Heart left ventricle (tissue), 16 donors: ENCODE measurements at regions not wholly inside any gene's neighbourhood (a gene's known extent, or its start where the extent isn't known, plus 50 kb on each side); places are given as distances from the start of the nearest gene placed in this dataset.

Experiments
- ATAC-seq, 4 donors: fragments of 200-7000 bp; cut with Tn5 transposase; one replicate each; pipeline ENCODE4 v1.9.1; 2020 to 2022; ENCODE audit warnings: moderate library complexity in 4 of 4, mild to moderate bottlenecking in 3 of 4, moderate number of reproducible peaks in 1 of 4
- DNase-seq, 5 donors: peaks; one replicate each; pipeline ENCODE4 v3.0.0-alpha.2; 2020
- H3K27ac ChIP-seq, 12 donors: fragments of 200-600 bp; sonication (generic) in 4 of 12; one replicate each; pipeline versions ENCODE4 v1.5.0 to v1.8.0; 2016 to 2022; ENCODE audit warnings: mild to moderate bottlenecking in 2 of 12
- H3K27me3 ChIP-seq, 9 donors: fragments of 200-600 bp; sonication (generic) in 2 of 9; one replicate each; pipeline versions ENCODE4 v1.5.1 to v1.8.0; 2016 to 2022; ENCODE audit warnings: mild to moderate bottlenecking in 3 of 9
- H3K36me3 ChIP-seq, 9 donors: fragments of 200-600 bp; sonication (generic) in 2 of 9; one replicate each; pipeline versions ENCODE4 v1.5.0 to v1.8.0; 2018 to 2022; ENCODE audit warnings: mild to moderate bottlenecking in 2 of 9
- H3K4me1 ChIP-seq, 12 donors: fragments of 200-600 bp; sonication (generic) in 4 of 12; one replicate each; pipeline versions ENCODE4 v1.5.0 to v1.8.0; 2016 to 2022; ENCODE audit warnings: mild to moderate bottlenecking in 3 of 12
- H3K4me3 ChIP-seq, 12 donors: fragments of 200-600 bp; sonication (generic) in 4 of 12; one replicate each; pipeline versions ENCODE4 v1.5.0 to v1.8.0; 2017 to 2022; ENCODE audit warnings: mild to moderate bottlenecking in 9 of 12, moderate library complexity in 4 of 12
- H3K9me3 ChIP-seq, 12 donors: fragments of 200-600 bp; sonication (generic) in 4 of 12; one replicate each; pipeline versions ENCODE4 v1.5.0 to v1.8.0; 2016 to 2022; ENCODE audit warnings: mild to moderate bottlenecking in 1 of 12
- POLR2A ChIP-seq, 2 donors: fragments of 450-650 bp; IDR thresholded peaks; one replicate each; pipeline ENCODE4 v1.6.1; 2017; ENCODE audit warnings: antibody characterized with exemption in 2 of 2, mild to moderate bottlenecking in 2 of 2, moderate library complexity in 2 of 2
- WGBS, 4 donors: extraction: QIAGEN DNeasy Blood & Tissue Kit in 2 of 4; methylation state at CpG; one replicate each; pipeline versions ENCODE4 v1.1.5 to v1.1.7; 2013 to 2018; 5-methylcytosine and 5-hydroxymethylcytosine counted together
- intact Hi-C, 10 donors: fragments of 100-400 bp; cut with DNase I; formaldehyde crosslinking; loops; one replicate each; pipeline versions ENCODE4 v1.11.1 to v1.14.2; 2022
- TF ChIP-seq, protein P1 (sequence below), 12 donors: fragments of 200-600 bp; sonication (generic) in 4 of 12; IDR thresholded peaks; one replicate each; pipeline versions ENCODE4 v1.5.0 to v1.8.0; 2018 to 2022; ENCODE audit warnings: antibody characterized with exemption in 12 of 12, mild to moderate bottlenecking in 5 of 12
- donor health status: ischemic (EF 13 %, LVEDD 7.1; RV severe dilation, severe dysfunction).
- donor health status: healthy with polysubstance abuse.
- donor health status: DM: no; HTN: yes; CAD: no.
- donor health status: DM: no; HTN: no; CAD: no.
- donor health status: ischemic (EF 25% LVEDD 6.9; RV normal size, moderate dysfunction).
- donor health status: ischemic (EF 25% LVEDD 5.7; RV mildly dilated, moderate dysfunction).
- donor health status: healthy.
- donor health status: DM: yes; HTN: yes; CAD: no.
- donor health status: ischemic (EF 35%, LVEDD 5.7; RV mildly dilated, moderate dysfunction).
- donor health status: nonischemic (EF 11% LVEDD 7.7; RV severe dilation, severe dysfunction).
- donor health status: DM: yes; HTN: yes; CAD: no.
- donor health status: PGD.
- donor health status: ischemic (EF 29% LVEDD 5.4; RV normal size, mild dysfunction).
- donor health status: nonischemic (EF 23%, LVEDD 6.1; RV moderate dilation, normal function).

DNA sequence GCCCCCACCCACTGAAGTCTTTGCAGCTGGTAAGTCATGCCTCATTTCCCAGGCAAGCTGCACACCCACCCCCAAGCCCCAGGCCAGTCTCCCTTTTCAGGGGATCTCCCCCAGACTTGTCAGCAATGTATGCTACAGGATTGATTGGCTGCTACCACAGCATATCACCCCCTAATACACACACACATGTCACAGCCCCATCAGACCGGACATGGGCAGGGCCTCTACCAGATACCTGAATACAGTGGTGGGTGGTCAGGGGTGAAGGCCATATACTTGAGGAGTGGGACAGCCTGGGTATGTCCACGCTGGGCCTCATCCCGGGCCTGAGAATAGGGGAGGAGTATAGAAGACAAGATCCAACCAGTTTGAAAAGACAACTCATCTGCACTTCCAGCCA, 63.4 kb upstream of the ARAP3 start:
- 63 to 83% (median 78%) methylated on average over 3 of the region's 3 CpGs for WGBS, 4 donors
- DNase-seq (no peak), ATAC-seq (no peak)
- no peak overlapping the region for H3K4me3 ChIP-seq
- H3K36me3 ChIP-seq: no peaks in the 10 kb centered on the region
- H3K27ac ChIP-seq: no peak overlapping the region
- H3K27me3 ChIP-seq: peaks cover 0 to 3% (median 0%) of the 10 kb centered on the region in 9 donors
- peaks cover 0 to 12% (median 2%) of the 10 kb centered on the region in 12 donors for H3K4me1 ChIP-seq
- no peak for TF ChIP-seq POLR2A (IDR thresholded peaks at IDR 0.05)
- TF ChIP-seq, protein P1, sequence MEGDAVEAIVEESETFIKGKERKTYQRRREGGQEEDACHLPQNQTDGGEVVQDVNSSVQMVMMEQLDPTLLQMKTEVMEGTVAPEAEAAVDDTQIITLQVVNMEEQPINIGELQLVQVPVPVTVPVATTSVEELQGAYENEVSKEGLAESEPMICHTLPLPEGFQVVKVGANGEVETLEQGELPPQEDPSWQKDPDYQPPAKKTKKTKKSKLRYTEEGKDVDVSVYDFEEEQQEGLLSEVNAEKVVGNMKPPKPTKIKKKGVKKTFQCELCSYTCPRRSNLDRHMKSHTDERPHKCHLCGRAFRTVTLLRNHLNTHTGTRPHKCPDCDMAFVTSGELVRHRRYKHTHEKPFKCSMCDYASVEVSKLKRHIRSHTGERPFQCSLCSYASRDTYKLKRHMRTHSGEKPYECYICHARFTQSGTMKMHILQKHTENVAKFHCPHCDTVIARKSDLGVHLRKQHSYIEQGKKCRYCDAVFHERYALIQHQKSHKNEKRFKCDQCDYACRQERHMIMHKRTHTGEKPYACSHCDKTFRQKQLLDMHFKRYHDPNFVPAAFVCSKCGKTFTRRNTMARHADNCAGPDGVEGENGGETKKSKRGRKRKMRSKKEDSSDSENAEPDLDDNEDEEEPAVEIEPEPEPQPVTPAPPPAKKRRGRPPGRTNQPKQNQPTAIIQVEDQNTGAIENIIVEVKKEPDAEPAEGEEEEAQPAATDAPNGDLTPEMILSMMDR (IDR thresholded peaks at IDR 0.05): no peak
- intact Hi-C loops: loop anchor here in 2 of 10 donors (5.0 kb wide), 1 partner anchor 33 kb away; no protein-coding TSS in a partner anchor
- H3K9me3 ChIP-seq: no peaks in the 10 kb centered on the region

DNA sequence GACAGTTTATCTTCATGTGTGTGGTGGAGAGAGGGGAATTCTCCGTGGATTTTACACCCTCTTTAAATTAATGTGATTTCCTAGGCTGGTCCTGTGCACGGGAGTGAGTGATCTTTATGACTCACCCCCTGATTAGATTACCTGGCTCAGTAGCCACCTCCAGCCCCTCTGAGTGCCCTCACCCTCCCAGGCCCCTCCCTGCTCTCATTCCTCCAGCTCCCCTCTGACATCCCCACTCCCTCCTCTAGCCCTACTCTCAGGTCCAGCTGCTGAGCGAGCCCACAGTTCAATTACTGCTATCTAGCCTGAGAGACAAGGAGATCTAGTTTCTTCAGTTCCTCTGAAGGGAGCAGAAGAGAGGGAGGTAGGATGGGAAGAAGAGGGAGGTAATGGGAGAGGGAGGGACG, 61.8 kb upstream of the ARAP3 start:
- Histone ChIP-seq H3K4me1 (peaks cover 0 to 12% (median 2%) of the 10 kb centered on the region in 12 donors), H3K27me3 (no peaks in the 10 kb centered on the region), H3K27ac (no peak overlapping the region), H3K36me3 (no peaks in the 10 kb centered on the region), H3K9me3 (no peaks in the 10 kb centered on the region), H3K4me3 (no peak overlapping the region)
- TF ChIP-seq POLR2A (IDR thresholded peaks at IDR 0.05): no peak
- TF ChIP-seq, protein P1 (IDR thresholded peaks at IDR 0.05): no peak
- DNase-seq: no peak
- intact Hi-C loops: no loop called here
- WGBS, 4 donors: 30 to 41% (median 37%) methylated on average over 4 of the region's 4 CpGs
- no peak for ATAC-seq

DNA sequence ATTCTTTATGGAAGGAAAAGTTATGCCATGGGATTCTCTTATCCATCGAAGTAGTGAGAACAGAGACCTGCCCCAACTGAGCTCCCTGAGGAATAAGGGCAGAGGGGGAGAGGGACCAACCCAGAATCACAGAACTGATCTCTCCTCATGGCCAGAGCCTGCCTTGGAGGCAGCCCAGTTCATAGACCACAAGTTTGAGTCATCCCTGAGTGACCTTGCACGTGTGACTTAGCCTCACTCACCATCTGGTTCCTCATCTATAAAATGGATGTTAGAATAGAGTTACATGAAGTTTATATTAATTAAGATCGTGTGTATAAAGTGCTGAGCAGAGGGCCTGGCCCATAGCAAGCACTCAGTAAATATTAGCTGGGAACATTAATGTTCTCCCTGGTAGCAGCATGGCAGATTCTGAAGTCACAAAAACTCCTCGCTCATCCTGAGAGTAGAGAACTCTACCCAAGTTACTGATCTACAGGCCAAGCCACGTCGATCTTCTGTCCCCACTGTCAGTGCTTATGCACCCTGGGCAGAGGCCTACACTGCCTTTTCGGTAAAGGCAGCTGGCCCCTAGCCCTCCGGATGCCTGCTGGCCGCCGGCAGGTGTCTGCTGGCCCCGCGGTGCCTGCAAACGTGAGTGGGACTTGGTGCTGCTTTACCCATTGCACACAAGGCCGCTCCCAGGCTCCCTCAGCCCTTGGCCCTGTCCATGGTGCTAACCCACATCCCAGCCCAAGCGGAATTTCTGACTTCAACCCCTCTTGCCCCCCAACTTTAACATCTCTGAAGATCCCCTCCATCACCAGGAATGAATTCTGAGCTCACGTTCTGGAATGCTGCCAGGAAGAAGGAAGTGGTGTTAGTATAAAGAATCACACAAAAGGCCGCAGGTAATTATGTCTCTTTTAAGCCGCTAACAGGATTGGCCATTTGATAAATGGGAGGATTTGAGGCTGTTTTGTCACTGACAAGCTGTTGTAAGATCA, 61.1 kb upstream of the ARAP3 start:
- Histone ChIP-seq H3K27ac (no peak overlapping the region), H3K4me1 (peaks cover 0 to 12% (median 2%) of the 10 kb centered on the region in 12 donors), H3K4me3 (no peak overlapping the region), H3K36me3 (no peaks in the 10 kb centered on the region), H3K27me3 (no peaks in the 10 kb centered on the region), H3K9me3 (no peaks in the 10 kb centered on the region)
- ATAC-seq: no peak
- WGBS, 4 donors: 29 to 47% (median 37%) methylated on average over 10 to 18 of the region's 18 CpGs
- DNase-seq: no peak
- TF ChIP-seq POLR2A (IDR thresholded peaks at IDR 0.05): no peak
- TF ChIP-seq, protein P1 (IDR thresholded peaks at IDR 0.05): no peak
- intact Hi-C loops: no loop called here

DNA sequence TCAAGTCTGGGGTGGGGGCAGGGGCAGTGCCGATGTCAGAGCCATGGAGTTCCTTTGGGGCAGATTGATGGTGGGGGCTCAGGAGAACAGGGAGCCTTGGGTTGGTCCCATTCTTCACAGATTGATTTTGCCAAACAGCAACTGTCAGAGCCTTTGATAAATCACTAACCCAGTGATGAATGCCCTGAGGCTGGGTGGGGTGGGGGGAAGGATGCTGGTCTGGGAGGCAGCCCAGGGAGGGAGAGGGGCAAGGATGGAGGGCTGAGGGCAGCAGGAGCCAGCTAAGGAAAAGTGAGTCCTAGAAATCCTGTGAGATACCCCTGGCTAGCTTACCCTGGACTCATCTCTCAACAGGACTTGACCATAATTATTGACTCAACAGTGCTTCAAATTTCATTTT, 60.1 kb upstream of the ARAP3 start:
- H3K9me3 ChIP-seq: no peaks in the 10 kb centered on the region
- peaks cover 0 to 2% (median 0%) of the 10 kb centered on the region in 12 donors for H3K4me1 ChIP-seq
- peaks cover 0 to 5% (median 0%) of the 10 kb centered on the region in 9 donors for H3K27me3 ChIP-seq
- no peaks in the 10 kb centered on the region for H3K36me3 ChIP-seq
- H3K4me3 ChIP-seq: no peak overlapping the region
- DNase-seq: no peak
- 79 to 92% (median 85%) methylated on average over 1 of the region's 1 CpG for WGBS, 4 donors
- H3K27ac ChIP-seq: no peak overlapping the region
- TF ChIP-seq, protein P1 (IDR thresholded peaks at IDR 0.05): no peak
- no peak for TF ChIP-seq POLR2A (IDR thresholded peaks at IDR 0.05)
- no peak for ATAC-seq
- intact Hi-C loops: no loop called here
